Naive B cell (primary cell): ENCODE measurements at regions not wholly inside any gene's neighbourhood (a gene's known extent, or its start where the extent isn't known, plus 50 kb on each side); places are given as distances from the start of the nearest gene placed in this dataset.

Experiments used
- ATAC-seq, 2 donors: fragments of 150-1000 bp; cut with Tn5 transposase; 2 replicates each; pipeline ENCODE4 v1.10.0; 2021; ENCODE audit warnings: low read depth in 2 of 2, mild to moderate bottlenecking in 2 of 2, moderate library complexity in 2 of 2
- DNase-seq: peaks from one replicate; pipeline ENCODE4 v3.0.0; 2022
- H3K27ac Mint-ChIP-seq, 6 donors: one replicate each; pipeline ENCODE4 v1.8.0; 2020 to 2022; ENCODE audit warnings: mild to moderate bottlenecking in 6 of 6, mixed read lengths in 6 of 6, moderate library complexity in 5 of 6, inconsistent platforms in 2 of 6
- H3K27me3 Mint-ChIP-seq, 3 donors: one replicate each; pipeline ENCODE4 v1.8.0; 2021 to 2022; ENCODE audit warnings: mixed read lengths in 3 of 3, mild to moderate bottlenecking in 1 of 3
- H3K36me3 Mint-ChIP-seq, 2 donors: one replicate each; pipeline ENCODE4 v1.8.0; 2020 to 2022; ENCODE audit warnings: mixed read lengths in 2 of 2, inconsistent platforms in 1 of 2, mild to moderate bottlenecking in 1 of 2
- H3K4me1 Mint-ChIP-seq, 3 donors: one replicate each; pipeline ENCODE4 v1.8.0; 2020 to 2022; ENCODE audit warnings: mixed read lengths in 3 of 3, inconsistent platforms in 1 of 3, mild to moderate bottlenecking in 1 of 3, moderate library complexity in 1 of 3
- H3K4me3 Mint-ChIP-seq, 8 donors: one replicate each; pipeline ENCODE4 v1.8.0; 2020 to 2022; ENCODE audit warnings: mild to moderate bottlenecking in 8 of 8, mixed read lengths in 8 of 8, moderate library complexity in 8 of 8, inconsistent platforms in 2 of 8
- H3K9me3 Mint-ChIP-seq, 7 donors: one replicate each; pipeline ENCODE4 v1.8.0; 2020 to 2022; ENCODE audit warnings: mixed read lengths in 7 of 7, mild to moderate bottlenecking in 5 of 7, inconsistent platforms in 2 of 7, moderate library complexity in 1 of 7

GRCh38 chr3:106624154-106624553 lies 753.1 kb upstream of the CCDC54 start:
- peaks cover 4 to 21% (median 15%) of the 10 kb centered on the region in 7 donors for H3K9me3 Mint-ChIP-seq
- ATAC-seq, result no peak
- peaks cover 0 to 6% (median 6%) of the 10 kb centered on the region in 3 donors for H3K27me3 Mint-ChIP-seq

GRCh38 chr3:106628407-106628806 lies 748.8 kb upstream of the CCDC54 start:
- Mint-ChIP-seq H3K27ac (peak overlapping the region in 2 of 6 donors; percentile 21 to 29), H3K36me3 (peaks cover 11 to 12% of the 10 kb centered on the region in 2 donors), H3K4me3 (no peak overlapping the region), H3K27me3 (no peaks in the 10 kb centered on the region), H3K9me3 (peaks cover 4 to 19% (median 12%) of the 10 kb centered on the region in 7 donors), H3K4me1 (peaks cover 6 to 15% (median 8%) of the 10 kb centered on the region in 3 donors)
- ATAC-seq, result no peak
- no peak for DNase-seq

More at GRCh38 chr3:106624154-106624553, 753.1 kb upstream of the CCDC54 start:
- H3K4me1 Mint-ChIP-seq, result peaks cover under 1 to 8% (median 1%) of the 10 kb centered on the region in 3 donors
- H3K4me3 Mint-ChIP-seq, result no peak overlapping the region
- H3K36me3 Mint-ChIP-seq, result peaks cover 13 to 17% of the 10 kb centered on the region in 2 donors
- peak overlapping the region in 1 of 6 donors; percentile 5 for H3K27ac Mint-ChIP-seq
- no peak for DNase-seq

GRCh38 chr3:106629215-106629832 lies 747.9 kb upstream of the CCDC54 start:
- ATAC-seq (peak; percentile 34 to 56), DNase-seq (no peak)
- Mint-ChIP-seq H3K4me1 (peaks cover 6 to 15% (median 8%) of the 10 kb centered on the region in 3 donors), H3K36me3 (peaks cover 2 to 4% of the 10 kb centered on the region in 2 donors), H3K27ac (no peak overlapping the region), H3K27me3 (no peaks in the 10 kb centered on the region), H3K4me3 (peak overlapping the region in 1 of 8 donors; percentile 16), H3K9me3 (peaks cover 0 to 10% (median 4%) of the 10 kb centered on the region in 7 donors)

GRCh38 chr3:106631373-106632108 lies 745.7 kb upstream of the CCDC54 start:
- Mint-ChIP-seq H3K9me3 (peaks cover 0 to 2% (median 0%) of the 10 kb centered on the region in 7 donors), H3K27me3 (peaks cover 0 to 5% (median under 1%) of the 10 kb centered on the region in 3 donors), H3K36me3 (no peaks in the 10 kb centered on the region), H3K4me3 (no peak overlapping the region), H3K4me1 (peaks cover 6 to 15% (median 8%) of the 10 kb centered on the region in 3 donors), H3K27ac (no peak overlapping the region)
- ATAC-seq (no peak), DNase-seq (no peak)

- ATAC-seq (no peak), DNase-seq (no peak)
- Mint-ChIP-seq H3K4me3 (no peak overlapping the region), H3K36me3 (no peaks in the 10 kb centered on the region), H3K4me1 (peaks cover 3 to 8% (median 4%) of the 10 kb centered on the region in 3 donors), H3K9me3 (no peaks in the 10 kb centered on the region), H3K27me3 (peaks cover 0 to 15% (median 5%) of the 10 kb centered on the region in 3 donors), H3K27ac (no peak overlapping the region)
Measured at GRCh38 chr3:106635271-106635670, 742.0 kb upstream of the CCDC54 start.

GRCh38 chr3:106635826-106636225 lies 741.4 kb upstream of the CCDC54 start:
- Mint-ChIP-seq H3K27me3 (peaks cover under 1 to 19% (median 5%) of the 10 kb centered on the region in 3 donors), H3K4me1 (peaks cover 5 to 12% (median 10%) of the 10 kb centered on the region in 3 donors), H3K27ac (no peak overlapping the region), H3K9me3 (no peaks in the 10 kb centered on the region), H3K36me3 (no peaks in the 10 kb centered on the region), H3K4me3 (no peak overlapping the region)
- ATAC-seq (no peak), DNase-seq (no peak)

- DNase-seq, result peak; percentile 13
- H3K27ac Mint-ChIP-seq, result no peak overlapping the region
- H3K9me3 Mint-ChIP-seq, result peaks cover 0 to 9% (median 0%) of the 10 kb centered on the region in 7 donors
- peaks cover 5 to 12% (median 11%) of the 10 kb centered on the region in 3 donors for H3K4me1 Mint-ChIP-seq
- H3K36me3 Mint-ChIP-seq, result peaks cover 0 to 7% of the 10 kb centered on the region in 2 donors
- peak; percentile 90 to 92 for ATAC-seq
- H3K4me3 Mint-ChIP-seq, result no peak overlapping the region
- H3K27me3 Mint-ChIP-seq, result peaks cover 14 to 36% (median 23%) of the 10 kb centered on the region in 3 donors
Measured at GRCh38 chr3:106640353-106640752, 736.9 kb upstream of the CCDC54 start.

- Mint-ChIP-seq H3K4me1 (peaks cover 5 to 12% (median 11%) of the 10 kb centered on the region in 3 donors), H3K9me3 (peaks cover 0 to 9% (median 0%) of the 10 kb centered on the region in 7 donors), H3K27ac (no peak overlapping the region), H3K27me3 (peaks cover 16 to 34% (median 32%) of the 10 kb centered on the region in 3 donors), H3K36me3 (peaks cover 0 to 7% of the 10 kb centered on the region in 2 donors), H3K4me3 (no peak overlapping the region)
- no peak for DNase-seq
- no peak for ATAC-seq
Measured at GRCh38 chr3:106642161-106642560, 735.1 kb upstream of the CCDC54 start.

- DNase-seq, result no peak
- no peak overlapping the region for H3K4me3 Mint-ChIP-seq
- H3K9me3 Mint-ChIP-seq, result peaks cover 0 to 9% (median 0%) of the 10 kb centered on the region in 7 donors
- peaks cover 5 to 12% (median 11%) of the 10 kb centered on the region in 3 donors for H3K4me1 Mint-ChIP-seq
- no peak overlapping the region for H3K27ac Mint-ChIP-seq
- peaks cover 23 to 41% (median 38%) of the 10 kb centered on the region in 3 donors for H3K27me3 Mint-ChIP-seq
- H3K36me3 Mint-ChIP-seq, result peaks cover 0 to 7% of the 10 kb centered on the region in 2 donors
- no peak for ATAC-seq
Measured at GRCh38 chr3:106643684-106644161, 733.5 kb upstream of the CCDC54 start.

GRCh38 chr3:106673926-106674569 lies 703.2 kb upstream of the CCDC54 start:
- Mint-ChIP-seq H3K9me3 (peaks cover 0 to 3% (median 0%) of the 10 kb centered on the region in 7 donors), H3K4me1 (no peaks in the 10 kb centered on the region), H3K27ac (no peak overlapping the region), H3K27me3 (no peaks in the 10 kb centered on the region), H3K36me3 (no peaks in the 10 kb centered on the region), H3K4me3 (no peak overlapping the region)
- ATAC-seq (no peak), DNase-seq (no peak)

GRCh38 chr3:106675451-106675850 lies 701.8 kb upstream of the CCDC54 start:
- no peak overlapping the region for H3K27ac Mint-ChIP-seq
- H3K9me3 Mint-ChIP-seq, result peaks cover 0 to 5% (median 0%) of the 10 kb centered on the region in 7 donors
- DNase-seq (no peak), ATAC-seq (no peak)
- H3K4me1 Mint-ChIP-seq, result no peaks in the 10 kb centered on the region
- peaks cover 0 to 7% (median 0%) of the 10 kb centered on the region in 3 donors for H3K27me3 Mint-ChIP-seq
- no peak overlapping the region for H3K4me3 Mint-ChIP-seq
- H3K36me3 Mint-ChIP-seq, result no peaks in the 10 kb centered on the region

- no peak overlapping the region for H3K4me3 Mint-ChIP-seq
- H3K4me1 Mint-ChIP-seq, result no peaks in the 10 kb centered on the region
- ATAC-seq (no peak), DNase-seq (no peak)
- peaks cover 0 to 19% (median 0%) of the 10 kb centered on the region in 3 donors for H3K27me3 Mint-ChIP-seq
- H3K36me3 Mint-ChIP-seq, result no peaks in the 10 kb centered on the region
- H3K9me3 Mint-ChIP-seq, result peaks cover 0 to 2% (median 0%) of the 10 kb centered on the region in 7 donors
- H3K27ac Mint-ChIP-seq, result no peak overlapping the region
Measured at GRCh38 chr3:106678657-106679390, 698.4 kb upstream of the CCDC54 start.
